Gastrocnemius medialis (tissue), 4 donors: ENCODE measurements at regions not wholly inside any gene's neighbourhood (a gene's known extent, or its start where the extent isn't known, plus 50 kb on each side); places are given as distances from the start of the nearest gene placed in this dataset.

Source experiments
- ATAC-seq, 2 donors: fragments of 150-250 bp; one replicate each; pipeline ENCODE4 v1.9.1; 2016
- DNase-seq, 2 donors: peaks; one replicate each; pipeline ENCODE4 v3.0.0-alpha.2; 2019
- H3K27ac ChIP-seq, 4 donors: fragments of 200-600 bp; sonication (generic); 1 replicate in 1 of 4; 2 replicates in 3 of 4; pipeline ENCODE4 v1.5.1; 2016 to 2018; ENCODE audit warnings: mild to moderate bottlenecking in 2 of 4, moderate library complexity in 1 of 4
- H3K27me3 ChIP-seq, 3 donors: fragments of 200-600 bp; sonication (generic) in 2 of 3; 1 replicate in 1 of 3; 2 replicates in 2 of 3; pipeline versions ENCODE4 v1.5.1 to v1.6.0; 2016 to 2019; ENCODE audit warnings: mild to moderate bottlenecking in 1 of 3, moderate library complexity in 1 of 3
- H3K36me3 ChIP-seq, 2 donors: fragments of 200-600 bp; sonication (generic) in 1 of 2; one replicate each; pipeline ENCODE4 v1.5.1; 2017 to 2018
- H3K4me1 ChIP-seq, 2 donors: fragments of 200-600 bp; sonication (generic) in 1 of 2; one replicate each; pipeline ENCODE4 v1.5.1; 2016 to 2017; ENCODE audit warnings: mild to moderate bottlenecking in 2 of 2
- H3K4me3 ChIP-seq, 4 donors: fragments of 200-600 bp; sonication (generic) in 3 of 4; 1 replicate in 1 of 4; 2 replicates in 3 of 4; pipeline ENCODE4 v1.5.1; 2016 to 2019; ENCODE audit warnings: mild to moderate bottlenecking in 2 of 4
- H3K9me3 ChIP-seq, 3 donors: fragments of 200-600 bp; sonication (generic) in 2 of 3; 1 replicate in 1 of 3; 2 replicates in 2 of 3; pipeline ENCODE4 v1.5.1; 2016 to 2019
- CTCF ChIP-seq, 5 experiments: fragments of 450-650 bp in 3 of 5; fragments of 200-600 bp in 2 of 5; sonication (generic) in 2 of 5; IDR thresholded peaks in 4 of 5; conservative IDR thresholded peaks in 1 of 5; 1 replicate in 4 of 5; 2 replicates in 1 of 5; pipeline ENCODE4 v1.5.1; 2016 to 2019; ENCODE audit warnings: antibody characterized with exemption in 5 of 5, mild to moderate bottlenecking in 3 of 5, moderate library complexity in 3 of 5
- POLR2A ChIP-seq, 2 donors: fragments of 450-650 bp; IDR thresholded peaks; one replicate each; pipeline ENCODE4 v1.6.1; 2017; ENCODE audit warnings: antibody characterized with exemption in 2 of 2, mild to moderate bottlenecking in 2 of 2, moderate library complexity in 2 of 2
- in situ Hi-C, 4 donors: fragments of 200-750 bp; cut with MboI; loops; one replicate each; pipeline versions ENCODE4 v1.15.0 to v1.8.0; 2017; ENCODE audit warnings: low sequenced_read_pairs in 4 of 4
- intact Hi-C: fragments of 100-400 bp; cut with DNase I; formaldehyde crosslinking; loops from one replicate; pipeline ENCODE4 v1.15.1; 2023; ENCODE audit warnings: low total_unique reads

- no peak for DNase-seq
- Histone ChIP-seq H3K27me3 (no peaks in the 10 kb centered on the region), H3K36me3 (no peaks in the 10 kb centered on the region), H3K4me3 (no peak overlapping the region), H3K9me3 (no peaks in the 10 kb centered on the region), H3K27ac (no peak overlapping the region), H3K4me1 (no peaks in the 10 kb centered on the region)
- intact Hi-C loops (no loop called here), in situ Hi-C loops (no loop called here)
- TF ChIP-seq POLR2A (IDR thresholded peaks at IDR 0.05) (no peak), CTCF (IDR thresholded peaks at IDR 0.05 in 4 of 5, conservative IDR thresholded peaks at IDR 0.05 in 1 of 5) (no peak)
- no peak for ATAC-seq
Measured at GRCh38 chr12:86670986-86671385, 414.8 kb upstream of the MGAT4C start.

GRCh38 chr12:86669010-86669409 lies 412.8 kb upstream of the MGAT4C start:
- H3K27me3 ChIP-seq = no peaks in the 10 kb centered on the region
- H3K4me3 ChIP-seq = no peak overlapping the region
- in situ Hi-C loops = no loop called here
- TF ChIP-seq CTCF (IDR thresholded peaks at IDR 0.05 in 4 of 5, conservative IDR thresholded peaks at IDR 0.05 in 1 of 5) = no peak
- no peak for TF ChIP-seq POLR2A (IDR thresholded peaks at IDR 0.05)
- no peaks in the 10 kb centered on the region for H3K36me3 ChIP-seq
- no peaks in the 10 kb centered on the region for H3K4me1 ChIP-seq
- no peak overlapping the region for H3K27ac ChIP-seq
- ATAC-seq (no peak), DNase-seq (no peak)
- intact Hi-C loops = no loop called here
- H3K9me3 ChIP-seq = no peaks in the 10 kb centered on the region

GRCh38 chr12:86666316-86666715 lies 410.1 kb upstream of the MGAT4C start:
- intact Hi-C loops (no loop called here), in situ Hi-C loops (no loop called here)
- DNase-seq = no peak
- no peak for ATAC-seq
- Histone ChIP-seq H3K9me3 (no peaks in the 10 kb centered on the region), H3K27me3 (no peaks in the 10 kb centered on the region), H3K4me1 (no peaks in the 10 kb centered on the region), H3K27ac (no peak overlapping the region), H3K36me3 (no peaks in the 10 kb centered on the region), H3K4me3 (no peak overlapping the region)
- no peak for TF ChIP-seq CTCF (IDR thresholded peaks at IDR 0.05 in 4 of 5, conservative IDR thresholded peaks at IDR 0.05 in 1 of 5)
- no peak for TF ChIP-seq POLR2A (IDR thresholded peaks at IDR 0.05)

GRCh38 chr12:86663716-86664115 lies 407.5 kb upstream of the MGAT4C start:
- intact Hi-C loops = no loop called here

More at GRCh38 chr12:86663716-86664115, 407.5 kb upstream of the MGAT4C start:
- TF ChIP-seq CTCF (IDR thresholded peaks at IDR 0.05 in 4 of 5, conservative IDR thresholded peaks at IDR 0.05 in 1 of 5) = no peak
- no peak for TF ChIP-seq POLR2A (IDR thresholded peaks at IDR 0.05)
- no peaks in the 10 kb centered on the region for H3K4me1 ChIP-seq
- no peak for DNase-seq
- H3K9me3 ChIP-seq = no peaks in the 10 kb centered on the region
- no peaks in the 10 kb centered on the region for H3K36me3 ChIP-seq
- H3K27ac ChIP-seq = no peak overlapping the region
- in situ Hi-C loops = no loop called here
- no peak for ATAC-seq
- no peak overlapping the region for H3K4me3 ChIP-seq
- H3K27me3 ChIP-seq = no peaks in the 10 kb centered on the region
